Duodenal mucosa (tissue), 2 donors: ENCODE measurements at regions not wholly inside any gene's neighbourhood (a gene's known extent, or its start where the extent isn't known, plus 50 kb on each side); places are given as distances from the start of the nearest gene placed in this dataset.

ENCODE experiments used
- H3K27ac ChIP-seq: one replicate; pipeline ENCODE4 v1.7.0; 2013; ENCODE audit warnings: low read depth, low read length
- H3K27me3 ChIP-seq, 2 donors: one replicate each; pipeline ENCODE4 v1.7.0; 2013; ENCODE audit warnings: low read length in 2 of 2, control low read depth in 1 of 2; ENCODE audit not compliant: insufficient read depth in 2 of 2, control insufficient read depth in 1 of 2
- H3K36me3 ChIP-seq, 2 donors: one replicate each; pipeline ENCODE4 v1.7.0; 2013; ENCODE audit warnings: low read length in 2 of 2, control low read depth in 1 of 2; ENCODE audit not compliant: insufficient read depth in 2 of 2, control insufficient read depth in 1 of 2
- H3K4me1 ChIP-seq, 2 donors: one replicate each; pipeline ENCODE4 v1.7.0; 2013; ENCODE audit warnings: low read length in 2 of 2, control low read depth in 1 of 2; ENCODE audit not compliant: insufficient read depth in 2 of 2, control insufficient read depth in 1 of 2
- H3K4me3 ChIP-seq, 2 donors: one replicate each; pipeline ENCODE4 v1.7.0; 2013; ENCODE audit warnings: low read length in 2 of 2, low read depth in 1 of 2
- H3K9ac ChIP-seq, 2 donors: one replicate each; pipeline ENCODE4 v1.7.0; 2013; ENCODE audit warnings: low read length in 2 of 2, low read depth in 1 of 2
- H3K9me3 ChIP-seq, 2 donors: one replicate each; pipeline ENCODE4 v1.7.0; 2013; ENCODE audit warnings: low read length in 2 of 2, control low read depth in 1 of 2; ENCODE audit not compliant: control insufficient read depth in 1 of 2

DNA sequence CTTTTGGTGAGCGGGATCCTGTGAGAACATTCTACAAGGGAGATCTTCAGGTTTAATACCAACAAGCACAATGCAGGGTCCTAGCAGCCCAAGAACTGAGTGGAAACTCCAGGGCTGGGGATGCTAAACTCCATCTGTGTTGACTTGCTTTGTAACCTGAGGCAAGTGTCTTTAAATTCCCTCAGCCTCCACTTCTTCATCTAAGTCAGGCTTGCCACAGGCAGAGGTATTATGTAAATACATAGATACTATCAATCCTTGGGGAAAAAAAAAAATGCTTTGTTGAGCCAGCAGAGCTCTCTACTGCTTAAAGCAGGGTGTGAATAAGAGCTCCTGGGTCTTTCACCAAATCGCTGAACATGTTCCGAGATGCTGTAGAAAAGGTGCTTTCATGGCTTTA is 114.2 kb upstream of the PHACTR1 start:
- Histone ChIP-seq H3K4me1 (peaks cover 0 to 13% of the 10 kb centered on the region in 2 donors), H3K36me3 (no peaks in the 10 kb centered on the region), H3K4me3 (no peak overlapping the region), H3K27me3 (no peaks in the 10 kb centered on the region), H3K9me3 (no peaks in the 10 kb centered on the region), H3K9ac (no peak overlapping the region), H3K27ac (no peak overlapping the region)

DNA sequence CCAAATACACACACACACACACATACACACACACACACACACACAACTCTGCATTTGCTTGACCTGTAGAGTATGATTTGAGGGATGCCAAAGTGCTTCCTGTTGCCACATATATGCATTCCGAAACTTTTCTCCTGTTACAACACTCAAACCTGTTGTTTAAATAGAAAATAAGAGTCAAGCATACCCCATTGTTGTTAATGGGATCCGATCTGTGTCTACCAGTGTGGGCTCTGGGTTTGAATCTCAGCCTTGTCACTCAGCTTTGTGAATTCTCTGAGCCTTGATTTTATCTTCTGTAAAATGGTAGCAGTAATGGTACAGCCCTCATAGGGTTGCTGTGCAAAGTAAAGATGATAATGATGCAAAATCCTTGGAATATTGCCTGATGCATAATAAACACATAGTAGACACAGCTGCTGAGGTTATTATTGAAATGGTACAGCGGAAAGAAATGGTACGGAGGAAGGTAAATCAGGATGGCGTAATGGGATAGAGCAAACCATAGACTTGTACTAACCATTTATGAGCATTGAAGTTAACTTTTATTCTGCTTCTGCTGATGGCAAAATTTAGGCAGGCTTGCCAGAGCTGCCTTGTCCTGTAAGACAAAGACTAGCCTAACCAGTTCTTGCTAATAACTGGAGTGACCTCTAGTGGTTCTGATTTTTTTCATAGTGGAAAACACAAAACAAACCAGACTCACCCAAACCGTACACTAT is 113.5 kb upstream of the PHACTR1 start:
- H3K4me3 ChIP-seq: no peak overlapping the region
- peaks cover 0 to 12% of the 10 kb centered on the region in 2 donors for H3K4me1 ChIP-seq
- no peak overlapping the region for H3K9ac ChIP-seq
- no peak overlapping the region for H3K27ac ChIP-seq
- H3K9me3 ChIP-seq: no peaks in the 10 kb centered on the region
- H3K36me3 ChIP-seq: no peaks in the 10 kb centered on the region
- no peaks in the 10 kb centered on the region for H3K27me3 ChIP-seq

GRCh38 chr6:12603673-12604049 is 112.9 kb upstream of the PHACTR1 start:
- Histone ChIP-seq H3K9ac (no peak overlapping the region), H3K27ac (no peak overlapping the region), H3K4me1 (peaks cover 0 to 6% of the 10 kb centered on the region in 2 donors), H3K4me3 (no peak overlapping the region), H3K27me3 (no peaks in the 10 kb centered on the region), H3K36me3 (no peaks in the 10 kb centered on the region), H3K9me3 (no peaks in the 10 kb centered on the region)

- Histone ChIP-seq H3K36me3 (no peaks in the 10 kb centered on the region), H3K27ac (no peak overlapping the region), H3K9ac (no peak overlapping the region), H3K9me3 (no peaks in the 10 kb centered on the region), H3K4me3 (no peak overlapping the region), H3K27me3 (no peaks in the 10 kb centered on the region), H3K4me1 (no peaks in the 10 kb centered on the region)
Measured at GRCh38 chr6:12605888-12606345, 110.7 kb upstream of the PHACTR1 start.

GRCh38 chr6:12606616-12607015 is 110.0 kb upstream of the PHACTR1 start:
- peaks cover 0 to 1% of the 10 kb centered on the region in 2 donors for H3K27me3 ChIP-seq
- no peak overlapping the region for H3K9ac ChIP-seq
- no peaks in the 10 kb centered on the region for H3K9me3 ChIP-seq
- no peak overlapping the region for H3K4me3 ChIP-seq
- H3K36me3 ChIP-seq: no peaks in the 10 kb centered on the region
- no peak overlapping the region for H3K27ac ChIP-seq
- H3K4me1 ChIP-seq: no peaks in the 10 kb centered on the region

DNA sequence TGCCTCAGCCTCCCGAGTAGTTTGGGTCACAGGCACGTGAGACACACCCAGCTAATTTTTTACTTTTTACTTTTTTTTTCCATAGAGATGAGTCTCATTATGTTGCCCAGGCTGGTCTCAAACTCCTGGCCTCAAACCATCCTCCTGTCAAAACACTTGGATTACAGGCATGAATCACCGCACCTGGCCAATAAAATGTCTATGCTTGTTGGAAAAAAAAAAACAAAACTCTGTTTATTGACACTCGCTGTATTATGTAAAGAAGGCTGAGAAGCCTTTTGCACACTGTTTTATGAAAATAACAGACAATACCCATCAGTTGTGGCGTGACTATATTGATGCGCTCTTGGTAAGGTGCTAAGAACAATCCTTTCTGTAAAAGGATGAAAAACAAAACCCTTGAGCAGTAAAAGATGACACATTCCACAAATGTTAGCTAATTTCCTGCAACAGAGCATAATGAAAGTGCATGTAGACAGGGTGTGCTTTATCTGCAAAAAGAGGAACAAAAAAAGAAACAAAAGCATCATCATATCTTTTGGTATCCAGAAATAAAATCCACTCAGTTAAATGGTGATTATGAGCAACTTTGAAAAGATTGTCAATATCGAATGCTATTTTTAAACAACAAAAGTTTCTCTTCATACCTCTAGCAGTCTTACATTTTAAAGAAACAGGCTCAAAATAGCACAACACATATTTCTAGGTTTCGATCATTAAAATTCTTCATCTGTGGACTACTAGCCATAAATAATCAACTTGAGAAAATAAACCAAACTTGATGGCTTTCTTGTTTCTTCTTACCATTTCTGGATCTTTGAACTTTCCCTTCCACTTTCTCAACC is 108.3 kb upstream of the PHACTR1 start:
- Histone ChIP-seq H3K27ac (no peak overlapping the region), H3K4me1 (no peaks in the 10 kb centered on the region), H3K9ac (no peak overlapping the region), H3K36me3 (no peaks in the 10 kb centered on the region), H3K27me3 (peaks cover 0 to 12% of the 10 kb centered on the region in 2 donors), H3K9me3 (no peaks in the 10 kb centered on the region), H3K4me3 (no peak overlapping the region)

- no peaks in the 10 kb centered on the region for H3K4me1 ChIP-seq
- no peaks in the 10 kb centered on the region for H3K36me3 ChIP-seq
- H3K27ac ChIP-seq: no peak overlapping the region
- no peak overlapping the region for H3K4me3 ChIP-seq
- no peaks in the 10 kb centered on the region for H3K9me3 ChIP-seq
- H3K9ac ChIP-seq: no peak overlapping the region
- peaks cover 0 to 13% of the 10 kb centered on the region in 2 donors for H3K27me3 ChIP-seq
Measured at GRCh38 chr6:12608874-12609273, 107.7 kb upstream of the PHACTR1 start.

- Histone ChIP-seq H3K27me3 (peaks cover 0 to 13% of the 10 kb centered on the region in 2 donors), H3K9ac (no peak overlapping the region), H3K9me3 (no peaks in the 10 kb centered on the region), H3K27ac (no peak overlapping the region), H3K4me1 (no peaks in the 10 kb centered on the region), H3K4me3 (no peak overlapping the region), H3K36me3 (no peaks in the 10 kb centered on the region)
Measured at GRCh38 chr6:12609751-12610150, 106.8 kb upstream of the PHACTR1 start.

- Histone ChIP-seq H3K9ac (no peak overlapping the region), H3K4me3 (no peak overlapping the region), H3K27ac (no peak overlapping the region), H3K9me3 (no peaks in the 10 kb centered on the region), H3K27me3 (peaks cover 0 to 13% of the 10 kb centered on the region in 2 donors), H3K4me1 (no peaks in the 10 kb centered on the region), H3K36me3 (no peaks in the 10 kb centered on the region)
Measured at GRCh38 chr6:12610862-12611261, 105.7 kb upstream of the PHACTR1 start.

GRCh38 chr6:12613811-12614210 is 102.8 kb upstream of the PHACTR1 start:
- Histone ChIP-seq H3K27me3 (peaks cover 0 to 13% of the 10 kb centered on the region in 2 donors), H3K27ac (no peak overlapping the region), H3K4me3 (no peak overlapping the region), H3K36me3 (no peaks in the 10 kb centered on the region), H3K9ac (no peak overlapping the region), H3K4me1 (no peaks in the 10 kb centered on the region), H3K9me3 (no peaks in the 10 kb centered on the region)
